GM23338 (cell line): ENCODE measurements at regions not wholly inside any gene's neighbourhood (a gene's known extent, or its start where the extent isn't known, plus 50 kb on each side); places are given as distances from the start of the nearest gene placed in this dataset.

Source experiments
- ATAC-seq: fragments of 200-7000 bp; cut with Tn5 transposase; 3 replicates; pipeline ENCODE4 v1.9.1; 2020
- DNase-seq: peaks from one replicate; pipeline ENCODE4 v3.0.0-alpha.2; 2015; ENCODE audit warnings: low spot score
- H2AFZ ChIP-seq: fragments of 200-600 bp; sonication (generic); 2 replicates; pipeline ENCODE4 v1.8.0; 2016; ENCODE audit warnings: antibody characterized with exemption, mild to moderate bottlenecking, moderate library complexity
- H3F3A ChIP-seq: fragments of 200-600 bp; sonication (generic); replicated peaks from 2 replicates; pipeline ENCODE4 v1.8.0; 2017; ENCODE audit warnings: antibody characterized with exemption, mixed run types, low read depth
- H3K27ac ChIP-seq: fragments of 200-600 bp; sonication (generic); 2 replicates; pipeline ENCODE4 v1.6.1; 2016; ENCODE audit warnings: low read depth
- H3K27me3 ChIP-seq: fragments of 200-600 bp; sonication (generic); 2 replicates; pipeline ENCODE4 v1.8.0; 2016; ENCODE audit warnings: mild to moderate bottlenecking, mixed run types, moderate library complexity; ENCODE audit not compliant: insufficient read depth
- H3K36me3 ChIP-seq: fragments of 200-600 bp; sonication (generic); 2 replicates; pipeline ENCODE4 v1.8.0; 2016; ENCODE audit warnings: mild to moderate bottlenecking; ENCODE audit not compliant: insufficient read depth
- H3K4me1 ChIP-seq: fragments of 200-600 bp; sonication (generic); 2 replicates; pipeline ENCODE4 v1.8.0; 2016; ENCODE audit warnings: mild to moderate bottlenecking, moderate library complexity; ENCODE audit not compliant: insufficient read depth
- H3K4me2 ChIP-seq: fragments of 200-600 bp; sonication (generic); 2 replicates; pipeline ENCODE4 v1.7.1; 2017; ENCODE audit warnings: mixed run types
- H3K4me3 ChIP-seq: fragments of 200-600 bp; sonication (generic); 2 replicates; pipeline ENCODE4 v1.6.1; 2016; ENCODE audit warnings: mixed run types
- H3K79me2 ChIP-seq: fragments of 200-600 bp; sonication (generic); replicated peaks from 2 replicates; pipeline ENCODE4 v1.8.0; 2017; ENCODE audit warnings: mild to moderate bottlenecking; ENCODE audit not compliant: insufficient read depth
- H3K9me2 ChIP-seq: fragments of 200-600 bp; sonication (generic); 2 replicates; pipeline ENCODE4 v1.8.0; 2017; ENCODE audit not compliant: insufficient read depth
- H4K20me1 ChIP-seq: fragments of 200-600 bp; sonication (generic); replicated peaks from 2 replicates; pipeline ENCODE4 v1.8.0; 2017; ENCODE audit warnings: mild to moderate bottlenecking; ENCODE audit not compliant: insufficient read depth
- H3K27ac Mint-ChIP-seq: 2 replicates; pipeline ENCODE4 v1.8.0; 2020; ENCODE audit warnings: inconsistent platforms, mild to moderate bottlenecking, moderate library complexity, mixed read lengths
- H3K27me3 Mint-ChIP-seq: 3 replicates; pipeline ENCODE4 v1.8.0; 2022; ENCODE audit warnings: low read depth, mild to moderate bottlenecking, moderate library complexity, mixed read lengths, inconsistent platforms; ENCODE audit not compliant: insufficient read depth, poor library complexity
- H3K36me3 Mint-ChIP-seq: 3 replicates; pipeline ENCODE4 v1.8.0; 2021; ENCODE audit warnings: low read depth, mild to moderate bottlenecking, inconsistent platforms, moderate library complexity, mixed read lengths
- H3K4me1 Mint-ChIP-seq: 3 replicates; pipeline ENCODE4 v1.8.0; 2020; ENCODE audit warnings: mild to moderate bottlenecking, inconsistent platforms, mixed read lengths
- H3K4me3 Mint-ChIP-seq: 3 replicates; pipeline ENCODE4 v1.8.0; 2021; ENCODE audit warnings: moderate library complexity, mild to moderate bottlenecking, inconsistent platforms, mixed read lengths
- H3K9me3 Mint-ChIP-seq: 3 replicates; pipeline ENCODE4 v1.8.0; 2020; ENCODE audit warnings: moderate library complexity, mild to moderate bottlenecking, inconsistent platforms, mixed read lengths
- CREB1 ChIP-seq: fragments of 250-450 bp; sonication (Bioruptor Pico); IDR thresholded peaks from 2 replicates; pipeline ENCODE4 v1.5.0; 2020; ENCODE audit warnings: low read depth, mild to moderate bottlenecking, moderate library complexity
- EZH2 ChIP-seq: fragments of 200-600 bp; sonication (generic); IDR thresholded peaks from one replicate; pipeline ENCODE4 v1.8.0; 2017; ENCODE audit warnings: antibody characterized with exemption, mild to moderate bottlenecking, low read depth; ENCODE audit not compliant: unreplicated experiment
- JUNB ChIP-seq: IDR thresholded peaks from one replicate; pipeline ENCODE4 v1.6.1; 2016; ENCODE audit warnings: antibody characterized with exemption; ENCODE audit not compliant: unreplicated experiment
- NANOG ChIP-seq: IDR thresholded peaks from 2 replicates; pipeline ENCODE4 v1.6.1; 2016; ENCODE audit warnings: antibody characterized with exemption, borderline replicate concordance
- POLR2AphosphoS5 ChIP-seq: IDR thresholded peaks from 2 replicates; pipeline ENCODE4 v1.6.1; 2016; ENCODE audit warnings: antibody characterized with exemption, low read depth
- REST ChIP-seq: IDR thresholded peaks from one replicate; pipeline ENCODE4 v1.6.1; 2018; ENCODE audit warnings: antibody characterized with exemption; ENCODE audit not compliant: unreplicated experiment
- STAT1 ChIP-seq: IDR thresholded peaks from one replicate; pipeline ENCODE4 v1.6.1; 2016; ENCODE audit warnings: antibody characterized with exemption; ENCODE audit not compliant: unreplicated experiment
- ZNF114 ChIP-seq: fragments of 250-450 bp; sonication (Bioruptor Pico); IDR thresholded peaks from 2 replicates; pipeline ENCODE4 v1.5.0; 2020; ENCODE audit warnings: mild to moderate bottlenecking, moderate library complexity
- ZNF331 ChIP-seq: fragments of 250-450 bp; sonication (Bioruptor Pico); IDR thresholded peaks from 2 replicates; pipeline ENCODE4 v1.5.0; 2020; ENCODE audit warnings: low read depth, mild to moderate bottlenecking, moderate library complexity
- ZNF462 ChIP-seq: fragments of 250-450 bp; sonication (Bioruptor Pico); IDR thresholded peaks from 2 replicates; pipeline ENCODE4 v1.5.0; 2020; ENCODE audit warnings: mild to moderate bottlenecking, moderate library complexity
- TF ChIP-seq, protein P1 (sequence below): IDR thresholded peaks from 2 replicates; pipeline ENCODE4 v1.6.1; 2016; ENCODE audit warnings: antibody characterized with exemption

DNA sequence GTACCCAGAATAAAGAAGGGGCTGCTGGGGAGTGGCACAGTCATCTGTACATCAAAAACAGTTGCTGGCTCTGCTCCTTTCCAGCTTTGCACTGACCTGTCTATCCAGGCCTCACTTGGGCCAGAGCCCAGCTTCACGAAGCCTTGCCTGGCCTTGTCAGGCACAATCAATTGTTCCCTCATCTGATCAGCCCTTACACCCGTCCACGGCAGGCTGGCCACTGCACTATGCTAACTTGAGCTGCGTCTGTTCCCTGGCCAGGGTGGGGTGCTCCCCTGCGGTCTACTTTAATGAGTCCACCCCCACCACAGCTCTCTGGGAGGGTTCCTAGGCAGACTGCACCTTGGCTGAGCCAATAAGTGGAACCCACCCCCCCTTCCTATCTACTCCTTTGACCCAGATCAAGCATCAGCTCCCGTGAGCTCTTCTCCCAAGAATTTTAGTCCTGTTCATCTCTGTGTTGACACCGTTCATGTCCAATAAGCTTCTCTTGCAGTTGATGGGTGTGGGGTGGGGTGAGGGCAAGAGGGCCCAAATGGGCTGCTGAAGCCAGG is 74.3 kb upstream of the MLN start (continued):
- TF ChIP-seq REST = no peak

- Mint-ChIP-seq H3K4me3 (no peak overlapping the region), H3K36me3 (no peaks in the 10 kb centered on the region), H3K27me3 (peaks cover 6% of the 10 kb centered on the region), H3K4me1 (peaks cover 29% of the 10 kb centered on the region), H3K9me3 (no peaks in the 10 kb centered on the region), H3K27ac (no peak overlapping the region)
- ATAC-seq = no peak
- Histone ChIP-seq H4K20me1 (no peaks in the 10 kb centered on the region), H3K4me2 (no peak overlapping the region), H3K4me3 (no peak overlapping the region), H3K27me3 (no peaks in the 10 kb centered on the region), H3K27ac (no peak overlapping the region), H3K79me2 (no peaks in the 10 kb centered on the region), H3K36me3 (no peaks in the 10 kb centered on the region), H3K9me2 (0 out of 2 replicates have a peak, but pooled peaks cover 5% of the 10 kb centered on the region), H3F3A (no peaks in the 10 kb centered on the region), H2AFZ (no peak overlapping the region), H3K4me1 (peaks cover 11% of the 10 kb centered on the region; the same call in 1 of the 2 replicates)
- DNase-seq = no peak
- TF ChIP-seq ZNF462 (CRISPR knock-in tag) (no peak), CREB1 (CRISPR knock-in tag) (no peak), EZH2 (no peak), REST (no peak), NANOG (no peak), STAT1 (no peak), ZNF114 (no peak), ZNF331 (CRISPR knock-in tag) (no peak), POLR2AphosphoS5 (no peak), JUNB (no peak)
- TF ChIP-seq, protein P1, sequence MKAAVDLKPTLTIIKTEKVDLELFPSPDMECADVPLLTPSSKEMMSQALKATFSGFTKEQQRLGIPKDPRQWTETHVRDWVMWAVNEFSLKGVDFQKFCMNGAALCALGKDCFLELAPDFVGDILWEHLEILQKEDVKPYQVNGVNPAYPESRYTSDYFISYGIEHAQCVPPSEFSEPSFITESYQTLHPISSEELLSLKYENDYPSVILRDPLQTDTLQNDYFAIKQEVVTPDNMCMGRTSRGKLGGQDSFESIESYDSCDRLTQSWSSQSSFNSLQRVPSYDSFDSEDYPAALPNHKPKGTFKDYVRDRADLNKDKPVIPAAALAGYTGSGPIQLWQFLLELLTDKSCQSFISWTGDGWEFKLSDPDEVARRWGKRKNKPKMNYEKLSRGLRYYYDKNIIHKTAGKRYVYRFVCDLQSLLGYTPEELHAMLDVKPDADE = no peak
Observed at GRCh38 chr6:33875696-33876095, 71.9 kb upstream of the MLN start.
